ENCODE measurements at regions not wholly inside any gene's neighbourhood (a gene's known extent, or its start where the extent isn't known, plus 50 kb on each side); places are given as distances from the start of the nearest gene placed in this dataset.

DNA sequence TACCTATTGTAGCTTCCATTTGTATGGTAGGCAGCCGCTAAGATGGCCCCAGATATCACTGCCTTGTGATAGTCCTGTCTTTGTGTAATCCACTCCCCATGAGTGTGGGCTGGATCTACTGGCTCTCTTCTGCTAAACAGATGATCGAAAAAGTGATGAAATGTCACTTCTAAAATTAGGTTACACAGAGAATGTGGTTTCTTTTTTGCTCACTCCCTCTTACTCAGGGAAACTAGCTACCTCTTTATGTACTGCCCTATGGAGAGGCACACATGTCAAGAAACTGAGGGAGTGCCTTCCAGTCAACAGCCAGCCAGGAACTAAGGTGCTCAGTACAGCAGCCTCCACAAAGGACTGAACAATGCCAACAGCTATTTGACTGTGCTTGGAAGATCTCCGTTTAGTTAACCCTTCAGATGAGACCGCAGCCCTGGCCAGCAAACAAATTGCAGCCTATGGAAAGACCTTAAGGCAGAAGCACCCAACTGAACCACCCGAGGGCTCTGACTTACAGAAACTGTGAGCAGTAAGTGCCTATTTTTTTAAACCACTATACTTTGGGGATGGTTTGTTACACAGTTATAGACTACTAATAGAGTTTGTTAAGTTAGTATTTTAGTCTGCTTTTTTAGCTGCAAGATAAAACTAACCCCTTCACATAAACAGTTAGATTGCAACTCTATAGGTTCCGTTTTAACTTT lies 113.2 kb upstream of the MAF start:
- DNase-seq (ENCODE audit: low spot score) = no peak

GRCh38 chr16:79712276-79712675 lies 111.7 kb upstream of the MAF start:
- DNase-seq (ENCODE audit: low spot score) = no peak

GRCh38 chr16:79707876-79708275 lies 107.3 kb upstream of the MAF start:
- no peak for DNase-seq (ENCODE audit: low spot score)

DNA sequence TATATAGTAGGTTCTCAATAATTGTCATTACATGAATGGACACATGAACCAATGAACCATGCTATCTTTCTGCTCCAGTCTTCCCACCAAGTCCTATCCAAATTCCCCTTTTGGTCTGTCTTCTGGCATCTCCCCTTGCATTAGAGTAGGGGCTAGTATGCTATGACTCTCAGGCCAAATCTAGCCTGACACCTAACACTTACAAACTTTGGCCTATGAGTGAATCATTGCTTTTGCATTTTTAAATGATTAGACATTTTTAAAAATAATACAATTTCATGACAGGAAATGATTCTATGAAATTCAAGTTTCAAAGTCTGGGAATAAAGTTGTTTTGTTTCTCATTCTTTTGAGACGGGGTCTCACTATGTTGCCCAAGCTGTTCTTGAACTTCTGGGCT lies 102.5 kb upstream of the MAF start:
- DNase-seq (ENCODE audit: low spot score) = no peak

DNA sequence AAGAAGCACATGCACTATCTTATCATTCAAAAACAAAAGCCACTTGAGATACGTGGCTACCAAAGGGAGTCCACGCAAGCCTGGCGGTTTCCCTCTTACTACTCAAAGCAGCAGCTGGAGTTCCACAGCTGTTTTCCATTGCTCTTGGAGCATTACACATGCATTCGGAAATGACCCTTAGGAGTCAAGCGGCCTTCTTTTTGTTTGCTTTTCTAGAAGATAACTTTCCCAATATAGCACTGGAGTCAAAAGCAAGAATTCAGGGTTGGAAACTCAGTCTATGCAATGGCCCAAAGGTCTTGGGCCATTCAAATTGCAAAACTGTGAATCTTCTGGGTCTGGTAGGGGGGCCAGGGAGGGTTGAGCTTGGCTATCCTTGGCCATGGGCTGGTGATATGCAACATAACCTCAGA lies 97.8 kb upstream of the MAF start:
- no peak for DNase-seq (ENCODE audit: low spot score)

DNA sequence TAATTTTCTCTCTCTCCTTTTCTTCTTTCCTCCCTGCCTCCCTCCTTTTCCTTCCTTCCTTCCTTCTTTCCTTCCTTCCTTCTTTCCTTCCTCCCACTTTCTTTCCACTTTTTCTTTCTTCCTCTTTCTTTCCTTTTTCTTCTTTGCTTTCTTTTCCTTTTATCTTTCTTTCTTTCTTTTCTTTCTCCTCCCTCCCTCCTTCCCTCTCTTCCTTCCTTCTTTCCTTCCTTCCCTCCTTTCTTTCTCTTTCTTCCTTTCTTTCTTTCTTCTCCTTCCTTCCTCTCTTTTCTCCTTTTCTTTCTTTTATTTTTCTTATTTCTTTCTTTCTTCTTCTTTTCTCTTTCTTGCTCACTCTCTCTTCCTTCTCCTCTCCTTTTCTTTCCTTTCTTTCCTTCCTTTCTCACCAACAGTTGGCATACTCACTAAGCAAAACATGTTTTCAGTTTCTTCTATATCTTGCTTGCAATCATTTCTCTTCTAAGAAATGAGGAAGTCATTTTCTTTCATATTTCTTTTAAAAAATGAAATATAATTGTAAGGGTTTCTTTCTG lies 97.1 kb upstream of the MAF start:
- DNase-seq (ENCODE audit: low spot score) = no peak

- no peak for DNase-seq (ENCODE audit: low spot score)
Measured at GRCh38 chr16:79691007-79691406, 90.5 kb upstream of the MAF start.

GRCh38 chr16:79690159-79690558 lies 89.6 kb upstream of the MAF start:
- no peak for DNase-seq (ENCODE audit: low spot score)

GRCh38 chr16:79687249-79688130 lies 87.0 kb upstream of the MAF start:
- DNase-seq (ENCODE audit: low spot score) = no peak

DNA sequence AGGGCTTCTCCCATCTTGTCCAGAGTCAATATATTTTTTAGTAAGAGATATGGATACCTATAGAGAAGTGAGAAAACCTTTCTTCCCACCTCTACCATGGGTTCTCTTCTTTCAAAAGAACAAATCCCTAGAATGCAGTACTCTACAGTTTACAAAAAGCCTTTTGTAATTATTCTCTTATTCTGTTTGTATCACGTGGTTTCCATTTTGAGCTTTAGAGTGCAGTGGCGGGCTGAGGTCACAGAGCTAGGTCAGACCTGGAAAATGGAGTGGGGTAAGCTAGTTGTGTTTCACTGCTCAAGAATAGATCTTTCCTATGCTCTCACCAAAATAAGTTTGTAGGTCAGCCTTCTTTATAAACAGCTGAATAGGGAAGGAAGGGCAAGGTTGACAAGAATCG lies 85.3 kb upstream of the MAF start:
- no peak for DNase-seq (ENCODE audit: low spot score)

GRCh38 chr16:79679334-79679733 lies 78.8 kb upstream of the MAF start:
- no peak for DNase-seq (ENCODE audit: low spot score)

DNA sequence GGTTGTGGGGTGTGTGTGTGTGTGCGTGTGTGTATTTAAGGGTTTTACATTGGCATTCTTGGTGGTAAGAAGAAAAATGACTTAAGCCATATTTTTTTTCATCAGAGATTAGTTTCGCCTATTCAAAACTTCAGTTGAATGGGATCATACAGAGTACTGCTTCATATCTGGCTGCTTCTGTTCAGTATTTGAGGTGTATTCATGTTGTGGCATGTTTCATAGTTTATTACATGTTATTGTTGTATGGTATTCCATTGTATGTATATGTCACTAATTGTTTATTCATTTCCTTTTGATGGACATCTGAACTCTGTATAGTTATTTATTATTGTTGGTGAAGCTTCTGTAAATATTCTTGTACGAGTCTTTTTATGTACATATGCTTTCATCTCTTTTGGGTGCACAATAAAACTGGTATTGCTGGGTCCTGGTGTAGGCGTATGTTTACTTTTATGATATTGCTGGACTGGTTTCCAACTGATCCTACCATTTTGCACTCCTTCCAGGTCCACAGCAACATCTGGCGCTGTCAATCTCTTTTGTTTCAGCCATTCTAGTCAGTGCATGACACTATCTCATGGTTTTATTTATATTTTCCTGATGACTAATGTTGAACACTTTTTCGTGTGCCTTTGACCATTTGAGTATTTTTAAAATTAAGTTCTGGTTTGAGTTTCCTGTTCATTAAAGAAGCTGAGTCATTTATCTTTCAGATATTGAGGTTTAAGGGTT lies 77.4 kb upstream of the MAF start:
- no peak for DNase-seq (ENCODE audit: low spot score)

- DNase-seq (ENCODE audit: low spot score) = no peak
Measured at GRCh38 chr16:79673635-79674034, 73.1 kb upstream of the MAF start.

- DNase-seq (ENCODE audit: low spot score) = no peak
Measured at GRCh38 chr16:79672524-79672923, 72.0 kb upstream of the MAF start.

DNA sequence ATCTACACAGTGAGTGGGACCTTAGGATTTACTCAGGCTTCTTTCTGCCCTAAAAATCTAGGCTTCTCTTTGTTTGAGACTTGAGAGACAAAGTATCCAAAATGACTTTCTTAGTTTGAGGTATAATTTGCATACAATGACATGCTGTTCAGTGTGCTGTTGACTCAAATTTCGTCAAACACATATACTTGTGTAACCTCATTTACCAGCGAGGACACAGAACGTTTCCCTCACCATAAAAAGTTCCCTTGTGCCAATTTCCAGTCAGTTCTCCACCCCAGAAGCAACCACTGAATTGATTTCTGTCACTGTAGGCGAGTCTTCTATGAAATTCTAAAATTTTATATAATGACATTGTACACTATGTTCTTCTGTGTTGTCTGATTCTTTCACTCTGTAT lies 68.0 kb upstream of the MAF start:
- no peak for DNase-seq (ENCODE audit: low spot score)

DNA sequence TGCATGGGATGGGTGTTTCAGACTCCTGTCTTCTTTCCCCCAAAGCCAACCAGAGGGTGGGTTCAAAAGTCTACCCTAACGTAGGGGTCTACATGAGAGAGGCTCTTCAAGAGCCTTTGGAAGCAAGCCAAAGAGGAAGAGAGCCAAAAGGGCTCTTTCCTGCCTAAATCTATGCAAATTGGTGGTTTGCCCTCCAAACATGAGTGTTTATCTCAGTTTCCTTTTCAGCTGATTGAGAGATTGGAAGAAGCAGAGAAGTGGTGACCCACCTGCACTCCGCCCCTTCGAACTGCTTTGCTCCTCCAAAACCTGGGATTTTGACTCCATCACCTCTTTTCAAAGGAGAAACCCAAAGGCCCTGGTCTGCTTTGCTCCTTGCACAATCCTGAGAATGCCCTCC lies 65.4 kb upstream of the MAF start:
- DNase-seq (ENCODE audit: low spot score) = no peak

GRCh38 chr16:79664407-79664806 lies 63.9 kb upstream of the MAF start:
- DNase-seq (ENCODE audit: low spot score) = no peak

- no peak for DNase-seq (ENCODE audit: low spot score)
Measured at GRCh38 chr16:79662669-79663313, 62.3 kb upstream of the MAF start.

GRCh38 chr16:79662122-79662521 lies 61.6 kb upstream of the MAF start:
- DNase-seq (ENCODE audit: low spot score) = no peak

DNA sequence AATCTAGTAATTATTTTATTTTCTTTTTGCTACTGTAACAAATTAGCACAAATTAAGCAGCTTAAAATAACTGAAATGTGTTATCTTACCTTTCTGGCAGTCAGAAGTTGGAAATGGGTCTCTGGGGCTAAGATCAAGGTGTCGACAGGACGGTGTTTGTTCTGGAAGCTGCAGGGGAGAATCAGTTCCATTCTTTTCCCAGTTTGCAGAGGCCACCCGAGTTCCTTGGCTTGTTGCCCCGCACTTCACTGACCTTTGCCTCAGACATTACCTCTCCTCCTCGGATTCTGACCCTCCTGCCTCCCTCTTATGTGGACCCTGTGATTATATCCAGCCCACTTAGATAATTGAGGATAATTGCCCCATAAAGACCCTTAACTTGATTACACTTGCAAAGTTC lies 61.0 kb upstream of the MAF start:
- no peak for DNase-seq (ENCODE audit: low spot score)

DNA sequence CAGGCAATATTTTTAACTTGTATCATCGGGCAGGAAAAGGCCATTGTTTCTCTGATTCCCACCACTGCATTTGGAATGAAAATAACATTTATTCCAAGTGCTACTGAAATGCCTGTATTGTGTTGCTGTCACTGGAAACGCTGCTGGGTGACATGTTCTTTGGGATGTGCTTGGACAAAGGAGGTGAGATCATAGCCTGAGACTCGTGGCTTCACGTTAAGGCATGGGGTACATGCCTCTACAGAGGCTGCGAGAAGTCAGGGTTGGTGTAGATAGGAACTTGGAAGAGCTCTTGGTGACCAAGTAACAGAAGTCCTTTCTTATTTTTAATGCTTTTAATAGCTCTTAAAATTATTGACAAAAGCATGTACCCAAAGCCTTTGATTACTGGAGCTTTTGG lies 58.8 kb upstream of the MAF start:
- no peak for DNase-seq (ENCODE audit: low spot score)
